ENCODE measurements at regions not wholly inside any gene's neighbourhood (a gene's known extent, or its start where the extent isn't known, plus 50 kb on each side); places are given as distances from the start of the nearest gene placed in this dataset.

DNA sequence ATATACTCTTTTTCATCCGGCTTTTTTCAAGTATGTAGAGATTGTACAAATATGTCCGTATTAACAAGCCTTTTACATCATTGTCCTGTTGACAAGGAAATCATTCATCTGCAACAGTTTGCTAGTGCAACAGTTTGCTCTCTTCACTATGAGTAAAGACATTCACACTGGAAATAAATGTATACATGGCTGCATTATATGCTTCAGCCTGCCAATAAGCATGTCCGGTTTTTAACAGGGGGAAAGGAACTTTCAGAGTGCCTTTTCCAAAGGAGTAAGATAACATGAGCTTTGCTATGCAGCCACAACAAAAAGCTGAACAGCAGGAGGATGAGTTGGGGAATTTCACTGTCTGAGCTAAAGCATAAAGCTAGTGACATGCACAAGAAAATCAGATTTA, 99.4 kb upstream of the ADTRP start:
- TF ChIP-seq, protein P1, sequence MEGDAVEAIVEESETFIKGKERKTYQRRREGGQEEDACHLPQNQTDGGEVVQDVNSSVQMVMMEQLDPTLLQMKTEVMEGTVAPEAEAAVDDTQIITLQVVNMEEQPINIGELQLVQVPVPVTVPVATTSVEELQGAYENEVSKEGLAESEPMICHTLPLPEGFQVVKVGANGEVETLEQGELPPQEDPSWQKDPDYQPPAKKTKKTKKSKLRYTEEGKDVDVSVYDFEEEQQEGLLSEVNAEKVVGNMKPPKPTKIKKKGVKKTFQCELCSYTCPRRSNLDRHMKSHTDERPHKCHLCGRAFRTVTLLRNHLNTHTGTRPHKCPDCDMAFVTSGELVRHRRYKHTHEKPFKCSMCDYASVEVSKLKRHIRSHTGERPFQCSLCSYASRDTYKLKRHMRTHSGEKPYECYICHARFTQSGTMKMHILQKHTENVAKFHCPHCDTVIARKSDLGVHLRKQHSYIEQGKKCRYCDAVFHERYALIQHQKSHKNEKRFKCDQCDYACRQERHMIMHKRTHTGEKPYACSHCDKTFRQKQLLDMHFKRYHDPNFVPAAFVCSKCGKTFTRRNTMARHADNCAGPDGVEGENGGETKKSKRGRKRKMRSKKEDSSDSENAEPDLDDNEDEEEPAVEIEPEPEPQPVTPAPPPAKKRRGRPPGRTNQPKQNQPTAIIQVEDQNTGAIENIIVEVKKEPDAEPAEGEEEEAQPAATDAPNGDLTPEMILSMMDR (IDR thresholded peaks at IDR 0.05) = no peak
- no peak for TF ChIP-seq POLR2AphosphoS5 (IDR thresholded peaks at IDR 0.05; ENCODE audit: low read depth, low read length)
- TF ChIP-seq, protein P2, sequence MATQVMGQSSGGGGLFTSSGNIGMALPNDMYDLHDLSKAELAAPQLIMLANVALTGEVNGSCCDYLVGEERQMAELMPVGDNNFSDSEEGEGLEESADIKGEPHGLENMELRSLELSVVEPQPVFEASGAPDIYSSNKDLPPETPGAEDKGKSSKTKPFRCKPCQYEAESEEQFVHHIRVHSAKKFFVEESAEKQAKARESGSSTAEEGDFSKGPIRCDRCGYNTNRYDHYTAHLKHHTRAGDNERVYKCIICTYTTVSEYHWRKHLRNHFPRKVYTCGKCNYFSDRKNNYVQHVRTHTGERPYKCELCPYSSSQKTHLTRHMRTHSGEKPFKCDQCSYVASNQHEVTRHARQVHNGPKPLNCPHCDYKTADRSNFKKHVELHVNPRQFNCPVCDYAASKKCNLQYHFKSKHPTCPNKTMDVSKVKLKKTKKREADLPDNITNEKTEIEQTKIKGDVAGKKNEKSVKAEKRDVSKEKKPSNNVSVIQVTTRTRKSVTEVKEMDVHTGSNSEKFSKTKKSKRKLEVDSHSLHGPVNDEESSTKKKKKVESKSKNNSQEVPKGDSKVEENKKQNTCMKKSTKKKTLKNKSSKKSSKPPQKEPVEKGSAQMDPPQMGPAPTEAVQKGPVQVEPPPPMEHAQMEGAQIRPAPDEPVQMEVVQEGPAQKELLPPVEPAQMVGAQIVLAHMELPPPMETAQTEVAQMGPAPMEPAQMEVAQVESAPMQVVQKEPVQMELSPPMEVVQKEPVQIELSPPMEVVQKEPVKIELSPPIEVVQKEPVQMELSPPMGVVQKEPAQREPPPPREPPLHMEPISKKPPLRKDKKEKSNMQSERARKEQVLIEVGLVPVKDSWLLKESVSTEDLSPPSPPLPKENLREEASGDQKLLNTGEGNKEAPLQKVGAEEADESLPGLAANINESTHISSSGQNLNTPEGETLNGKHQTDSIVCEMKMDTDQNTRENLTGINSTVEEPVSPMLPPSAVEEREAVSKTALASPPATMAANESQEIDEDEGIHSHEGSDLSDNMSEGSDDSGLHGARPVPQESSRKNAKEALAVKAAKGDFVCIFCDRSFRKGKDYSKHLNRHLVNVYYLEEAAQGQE (IDR thresholded peaks at IDR 0.05; ENCODE audit: insufficient read depth in 1 of 2, low read depth in 2 of 2, low read length in 1 of 2) = no peak
- no peak for TF ChIP-seq SIN3A (IDR thresholded peaks at IDR 0.05; ENCODE audit: borderline replicate concordance, insufficient read depth, low read depth, low read length)
- no peak for TF ChIP-seq TCF7L2 (IDR thresholded peaks at IDR 0.05; ENCODE audit: low read depth, low read length)
